ENCODE measurements at regions not wholly inside any gene's neighbourhood (a gene's known extent, or its start where the extent isn't known, plus 50 kb on each side); places are given as distances from the start of the nearest gene placed in this dataset.

DNA sequence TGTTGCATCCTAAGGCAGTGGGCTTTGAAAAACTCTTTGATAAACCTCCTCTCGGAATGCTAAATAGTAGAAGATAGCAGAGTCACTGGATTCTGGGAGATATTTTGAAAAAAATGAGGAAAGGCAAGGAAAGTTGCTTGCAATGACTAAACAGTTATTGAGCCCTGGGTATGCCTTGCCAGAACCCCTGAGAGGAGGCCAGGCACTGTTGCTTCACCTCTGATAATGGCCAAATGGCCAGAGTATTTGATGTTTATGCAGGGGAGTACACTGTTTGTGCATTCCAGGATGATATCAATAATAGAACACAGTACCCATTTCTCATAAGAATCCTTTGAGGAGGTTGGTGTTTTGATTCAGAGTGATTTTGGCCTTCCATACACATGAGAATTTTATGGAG lies 935.1 kb upstream of the WWC1 start:
- Histone ChIP-seq H3F3A (ENCODE audit: insufficient read depth) (no peaks in the 10 kb centered on the region), H3K9ac (ENCODE audit: low read length) (no peak overlapping the region), H3K79me2 (ENCODE audit: insufficient read depth, low read length) (no peaks in the 10 kb centered on the region), H3K4me3 (ENCODE audit: insufficient read depth, low read length, poor library complexity, severe bottlenecking) (no peak overlapping the region), H3K9me3 (ENCODE audit: insufficient read depth, low read length) (no peaks in the 10 kb centered on the region), H3K27ac (ENCODE audit: low read depth, low read length) (no peak overlapping the region), H3K4me2 (ENCODE audit: low read depth, low read length, poor library complexity, severe bottlenecking) (no peak overlapping the region), H3K9me2 (replicated peaks; ENCODE audit: insufficient read depth, low read length) (no peaks in the 10 kb centered on the region), H2AFZ (ENCODE audit: low read depth, low read length, severe bottlenecking) (no peak overlapping the region), H4K20me1 (ENCODE audit: low read depth, low read length) (no peaks in the 10 kb centered on the region), H3K36me3 (ENCODE audit: low read length) (no peaks in the 10 kb centered on the region), H3K27me3 (ENCODE audit: low read length) (no peaks in the 10 kb centered on the region)
- TF ChIP-seq CTCF (IDR thresholded peaks at IDR 0.05; ENCODE audit: insufficient read depth, low read length, poor library complexity, severe bottlenecking) (no peak), EZH2phosphoT487 (conservative IDR thresholded peaks at IDR 0.05; ENCODE audit: low read length) (no peak)

GRCh38 chr5:167358868-167359492 lies 932.5 kb upstream of the WWC1 start:
- no peaks in the 10 kb centered on the region for H3K27me3 ChIP-seq (ENCODE audit: low read length)
- no peak overlapping the region for H3K27ac ChIP-seq (ENCODE audit: low read depth, low read length)
- no peaks in the 10 kb centered on the region for H3K79me2 ChIP-seq (ENCODE audit: insufficient read depth, low read length)
- H3K4me2 ChIP-seq (ENCODE audit: low read depth, low read length, poor library complexity, severe bottlenecking), result no peak overlapping the region
- no peak for TF ChIP-seq CTCF (IDR thresholded peaks at IDR 0.05; ENCODE audit: insufficient read depth, low read length, poor library complexity, severe bottlenecking)
- no peak for TF ChIP-seq EZH2phosphoT487 (conservative IDR thresholded peaks at IDR 0.05; ENCODE audit: low read length)
- no peaks in the 10 kb centered on the region for H3F3A ChIP-seq (ENCODE audit: insufficient read depth)
- H3K4me3 ChIP-seq (ENCODE audit: insufficient read depth, low read length, poor library complexity, severe bottlenecking), result no peak overlapping the region
- no peak overlapping the region for H2AFZ ChIP-seq (ENCODE audit: low read depth, low read length, severe bottlenecking)
- no peak overlapping the region for H3K9ac ChIP-seq (ENCODE audit: low read length)
- no peaks in the 10 kb centered on the region for H3K9me3 ChIP-seq (ENCODE audit: insufficient read depth, low read length)
- no peaks in the 10 kb centered on the region for H4K20me1 ChIP-seq (ENCODE audit: low read depth, low read length)
- no peaks in the 10 kb centered on the region for H3K36me3 ChIP-seq (ENCODE audit: low read length)
- H3K9me2 ChIP-seq (replicated peaks; ENCODE audit: insufficient read depth, low read length), result no peaks in the 10 kb centered on the region

GRCh38 chr5:167361795-167362194 lies 929.6 kb upstream of the WWC1 start:
- H3K9me3 ChIP-seq (ENCODE audit: insufficient read depth, low read length), result no peaks in the 10 kb centered on the region
- H3F3A ChIP-seq (ENCODE audit: insufficient read depth), result no peaks in the 10 kb centered on the region
- no peak overlapping the region for H3K9ac ChIP-seq (ENCODE audit: low read length)
- no peak overlapping the region for H3K4me2 ChIP-seq (ENCODE audit: low read depth, low read length, poor library complexity, severe bottlenecking)
- H3K9me2 ChIP-seq (replicated peaks; ENCODE audit: insufficient read depth, low read length), result no peaks in the 10 kb centered on the region
- no peaks in the 10 kb centered on the region for H4K20me1 ChIP-seq (ENCODE audit: low read depth, low read length)
- TF ChIP-seq EZH2phosphoT487 (conservative IDR thresholded peaks at IDR 0.05; ENCODE audit: low read length) (no peak), CTCF (IDR thresholded peaks at IDR 0.05; ENCODE audit: insufficient read depth, low read length, poor library complexity, severe bottlenecking) (no peak)
- H3K27ac ChIP-seq (ENCODE audit: low read depth, low read length), result no peak overlapping the region
- no peak overlapping the region for H3K4me3 ChIP-seq (ENCODE audit: insufficient read depth, low read length, poor library complexity, severe bottlenecking)
- no peaks in the 10 kb centered on the region for H3K27me3 ChIP-seq (ENCODE audit: low read length)
- no peak overlapping the region for H2AFZ ChIP-seq (ENCODE audit: low read depth, low read length, severe bottlenecking)
- no peaks in the 10 kb centered on the region for H3K36me3 ChIP-seq (ENCODE audit: low read length)
- no peaks in the 10 kb centered on the region for H3K79me2 ChIP-seq (ENCODE audit: insufficient read depth, low read length)

Data from SU-DHL-6 (cell line).